ENCODE measurements at regions not wholly inside any gene's neighbourhood (a gene's known extent, or its start where the extent isn't known, plus 50 kb on each side); places are given as distances from the start of the nearest gene placed in this dataset.

DNA sequence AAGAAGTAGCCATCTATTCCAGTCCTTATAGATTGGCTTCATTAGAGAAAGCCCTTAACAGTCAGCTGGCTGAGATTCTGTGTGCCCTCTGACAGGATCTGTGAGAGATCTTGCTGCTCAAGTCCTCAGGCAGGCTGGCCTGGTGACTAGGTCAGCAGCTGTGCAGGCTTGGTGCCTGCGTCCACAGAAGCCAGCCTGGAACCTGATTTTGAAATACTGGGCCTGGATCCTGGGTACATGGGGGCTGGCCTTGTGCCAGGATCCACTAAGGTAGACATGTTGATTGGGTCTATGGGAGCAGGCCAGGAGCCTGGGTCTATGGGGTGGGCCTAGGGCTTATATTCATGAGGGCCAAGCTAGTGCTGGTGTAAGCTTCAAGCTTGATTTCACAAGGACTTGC is 381.8 kb upstream of the MARCKS start:
- no peak for TF ChIP-seq CTCF (IDR thresholded peaks at IDR 0.05; ENCODE audit: low read depth, low read length, missing control alignments)
- no peak overlapping the region for H3K4me3 ChIP-seq (ENCODE audit: low read depth, low read length)
- no peak for DNase-seq (ENCODE audit: low read depth)
- in situ Hi-C loops (cut with HindIII; ENCODE audit: low sequenced_read_pairs): no loop called here

GRCh38 chr6:113476937-113477839 is 380.0 kb upstream of the MARCKS start:
- H3K4me3 ChIP-seq (ENCODE audit: low read depth, low read length): no peak overlapping the region
- in situ Hi-C loops (cut with HindIII; ENCODE audit: low sequenced_read_pairs): no loop called here
- TF ChIP-seq CTCF (IDR thresholded peaks at IDR 0.05; ENCODE audit: low read depth, low read length, missing control alignments): no peak
- DNase-seq (ENCODE audit: low read depth): no peak

DNA sequence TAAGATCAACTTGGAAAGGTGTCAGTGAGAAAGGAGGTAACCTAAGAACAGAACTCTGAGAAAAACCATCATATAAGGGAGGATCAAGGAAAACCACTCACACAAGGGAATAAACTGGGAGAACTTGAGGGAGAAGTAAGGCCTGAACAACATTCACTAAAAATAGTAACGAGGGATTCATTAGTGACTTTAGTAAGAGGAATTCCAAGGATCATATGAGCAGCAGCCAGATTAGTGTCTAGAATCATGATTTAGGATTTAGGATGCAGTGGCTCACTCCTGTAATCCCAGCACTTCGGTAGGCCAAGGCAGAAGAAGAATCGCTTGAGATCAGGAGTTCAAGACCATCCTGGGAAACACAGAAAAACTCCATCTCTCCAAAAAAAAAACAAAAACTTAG is 376.5 kb upstream of the MARCKS start:
- no peak overlapping the region for H3K4me3 ChIP-seq (ENCODE audit: low read depth, low read length)
- in situ Hi-C loops (cut with HindIII; ENCODE audit: low sequenced_read_pairs): no loop called here
- no peak for TF ChIP-seq CTCF (IDR thresholded peaks at IDR 0.05; ENCODE audit: low read depth, low read length, missing control alignments)
- DNase-seq (ENCODE audit: low read depth): no peak

DNA sequence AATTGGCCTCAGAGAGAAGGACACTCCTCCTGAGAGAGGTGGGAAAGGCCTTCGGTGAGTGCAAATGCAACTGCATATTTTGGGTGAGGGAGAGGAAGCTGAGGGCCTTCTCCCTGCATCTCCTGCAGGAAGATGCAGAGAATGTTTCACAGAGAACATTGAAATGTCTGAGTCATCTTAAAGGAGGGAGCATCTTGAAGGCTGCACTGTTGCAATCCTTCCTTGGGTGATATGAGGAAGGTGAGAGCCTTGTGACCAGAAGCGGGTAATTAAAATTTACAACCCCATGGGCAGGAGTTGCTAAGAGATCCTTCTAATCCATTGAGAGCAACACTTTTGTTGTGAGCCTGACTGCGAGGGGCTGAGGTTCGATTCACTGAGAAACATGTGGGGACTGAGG is 375.7 kb upstream of the MARCKS start:
- in situ Hi-C loops (cut with HindIII; ENCODE audit: low sequenced_read_pairs): no loop called here
- DNase-seq (ENCODE audit: low read depth): no peak
- TF ChIP-seq CTCF (IDR thresholded peaks at IDR 0.05; ENCODE audit: low read depth, low read length, missing control alignments): no peak
- no peak overlapping the region for H3K4me3 ChIP-seq (ENCODE audit: low read depth, low read length)

DNA sequence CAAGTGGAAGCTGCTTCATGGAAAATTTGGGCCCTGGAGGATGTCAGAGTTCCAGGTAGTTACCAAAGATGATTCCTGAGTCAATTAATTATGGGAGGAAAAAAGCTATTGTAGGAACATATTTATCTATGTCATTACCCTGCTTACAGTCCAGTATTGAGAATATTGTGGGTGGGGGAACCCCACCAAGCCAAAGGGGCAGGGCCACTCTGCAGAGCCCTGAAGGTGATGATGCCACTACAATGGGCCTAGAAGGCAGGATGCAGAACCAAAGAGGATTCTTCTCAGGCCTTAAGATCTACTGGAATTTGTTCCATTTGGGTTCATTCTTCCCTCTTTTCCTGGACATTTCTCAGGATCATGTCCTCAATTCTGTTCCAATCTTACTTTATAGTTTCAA is 375.2 kb upstream of the MARCKS start:
- no peak for TF ChIP-seq CTCF (IDR thresholded peaks at IDR 0.05; ENCODE audit: low read depth, low read length, missing control alignments)
- DNase-seq (ENCODE audit: low read depth): no peak
- in situ Hi-C loops (cut with HindIII; ENCODE audit: low sequenced_read_pairs): no loop called here
- no peak overlapping the region for H3K4me3 ChIP-seq (ENCODE audit: low read depth, low read length)

- in situ Hi-C loops (cut with HindIII; ENCODE audit: low sequenced_read_pairs): no loop called here
- no peak overlapping the region for H3K4me3 ChIP-seq (ENCODE audit: low read depth, low read length)
- no peak for DNase-seq (ENCODE audit: low read depth)
- no peak for TF ChIP-seq CTCF (IDR thresholded peaks at IDR 0.05; ENCODE audit: low read depth, low read length, missing control alignments)
These were observed 374.4 kb upstream of the MARCKS start for GRCh38 chr6:113482771-113483170.

Data from astrocyte of the cerebellum (primary cell).